OCI-LY1 (cell line): ENCODE measurements at regions not wholly inside any gene's neighbourhood (a gene's known extent, or its start where the extent isn't known, plus 50 kb on each side); places are given as distances from the start of the nearest gene placed in this dataset.

Experiments
- EZH2 ChIP-seq: fragments of 200-600 bp; sonication (generic), shearing (Covaris generic); IDR thresholded peaks from 2 replicates; pipeline ENCODE4 v1.8.0; 2017; ENCODE audit warnings: borderline replicate concordance, mixed run types, mild to moderate bottlenecking, antibody characterized with exemption, low read length, moderate library complexity, mixed read lengths
- TF ChIP-seq, protein P1 (sequence below): fragments of 200-600 bp; sonication (generic), shearing (Covaris generic); IDR thresholded peaks from 2 replicates; pipeline ENCODE4 v1.5.1; 2017; ENCODE audit warnings: mild to moderate bottlenecking, antibody characterized with exemption, low read length, moderate library complexity, mixed read lengths

DNA sequence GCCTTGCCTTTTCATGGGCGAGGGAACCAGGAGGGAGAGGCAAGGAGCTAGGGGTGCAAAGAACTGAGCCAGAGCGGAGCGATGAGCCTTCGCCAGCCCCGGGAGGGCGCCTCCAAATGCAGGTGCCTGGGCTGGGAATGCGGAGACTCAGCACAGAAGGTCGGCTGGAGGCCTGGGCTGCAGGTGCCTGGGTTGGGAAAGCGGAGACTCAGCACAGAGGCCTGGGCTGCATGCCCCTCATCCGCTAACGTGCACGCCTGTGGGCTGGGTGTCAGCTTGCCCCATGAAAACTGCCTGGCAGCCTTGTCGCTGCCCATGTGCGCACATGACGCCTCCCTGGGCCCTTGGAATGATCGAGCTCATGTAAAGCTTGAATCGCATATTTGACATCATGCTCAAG, 51.8 kb downstream of the POM121L12 start:
- TF ChIP-seq, protein P1, sequence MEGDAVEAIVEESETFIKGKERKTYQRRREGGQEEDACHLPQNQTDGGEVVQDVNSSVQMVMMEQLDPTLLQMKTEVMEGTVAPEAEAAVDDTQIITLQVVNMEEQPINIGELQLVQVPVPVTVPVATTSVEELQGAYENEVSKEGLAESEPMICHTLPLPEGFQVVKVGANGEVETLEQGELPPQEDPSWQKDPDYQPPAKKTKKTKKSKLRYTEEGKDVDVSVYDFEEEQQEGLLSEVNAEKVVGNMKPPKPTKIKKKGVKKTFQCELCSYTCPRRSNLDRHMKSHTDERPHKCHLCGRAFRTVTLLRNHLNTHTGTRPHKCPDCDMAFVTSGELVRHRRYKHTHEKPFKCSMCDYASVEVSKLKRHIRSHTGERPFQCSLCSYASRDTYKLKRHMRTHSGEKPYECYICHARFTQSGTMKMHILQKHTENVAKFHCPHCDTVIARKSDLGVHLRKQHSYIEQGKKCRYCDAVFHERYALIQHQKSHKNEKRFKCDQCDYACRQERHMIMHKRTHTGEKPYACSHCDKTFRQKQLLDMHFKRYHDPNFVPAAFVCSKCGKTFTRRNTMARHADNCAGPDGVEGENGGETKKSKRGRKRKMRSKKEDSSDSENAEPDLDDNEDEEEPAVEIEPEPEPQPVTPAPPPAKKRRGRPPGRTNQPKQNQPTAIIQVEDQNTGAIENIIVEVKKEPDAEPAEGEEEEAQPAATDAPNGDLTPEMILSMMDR = no peak
- no peak for TF ChIP-seq EZH2
